GM12878 (cell line): ENCODE measurements at regions not wholly inside any gene's neighbourhood (a gene's known extent, or its start where the extent isn't known, plus 50 kb on each side); places are given as distances from the start of the nearest gene placed in this dataset.

Source experiments
- ATAC-seq: fragments of 200-7000 bp; cut with Tn5 transposase; 3 replicates; pipeline ENCODE4 v1.9.1; 2020; ENCODE audit warnings: mild to moderate bottlenecking, moderate library complexity
- BruUV-seq: library from RNA; stranded (reverse); fragments of 400-500 nt; replicated peaks from 2 replicates; lab custom pipeline; 2021; lab: Mats Ljungman, UMichigan
- CTCF ChIA-PET: fragments of 300-600 bp; sonication (Branson Sonifier 250); formaldehyde crosslinking; extraction: SDS; loops from one replicate; lab custom pipeline; 2021; ENCODE audit warnings: inconsistent platforms; lab: Yijun Ruan, JAX
- POLR2A ChIA-PET: fragments of 350-600 bp; formaldehyde crosslinking; extraction: SDS; loops from one replicate; lab custom pipeline; 2021; ENCODE audit warnings: inconsistent platforms; lab: Charles Lee
- RAD21 ChIA-PET: fragments of 300-600 bp; sonication (Branson Sonifier 250); formaldehyde crosslinking; loops from one replicate; lab custom pipeline; 2023; ENCODE audit warnings: antibody characterized with exemption; ENCODE audit not compliant: unreplicated experiment; lab: Charles Lee
- SMC1A ChIA-PET: fragments of 300-600 bp; sonication (Branson Sonifier 250); formaldehyde crosslinking; loops from one replicate; lab custom pipeline; 2023; ENCODE audit not compliant: unreplicated experiment, uncharacterized antibody; lab: Charles Lee
- DNase-seq: peaks from one replicate; pipeline ENCODE4 v3.0.0-alpha.2; 2011; ENCODE audit warnings: low read depth, low spot score
- FAIRE-seq: peaks from 3 replicates; lab custom pipeline; 2011; peaks lifted over from hg19 to GRCh38; lab: Jason Lieb, UNC
- H2AFZ ChIP-seq: 2 replicates; pipeline ENCODE4 v1.6.0; 2011; ENCODE audit warnings: low read depth, low read length, control low read depth; ENCODE audit not compliant: control insufficient read depth
- H3K27ac ChIP-seq: 2 replicates; pipeline ENCODE4 v1.5.1; 2011; ENCODE audit warnings: control low read depth; ENCODE audit not compliant: control insufficient read depth, insufficient read depth
- H3K27me3 ChIP-seq, 2 experiments: replicated peaks in 1 of 2; 2 replicates each; pipeline versions ENCODE4 v1.6.0 to v1.6.1; 2011; ENCODE audit warnings: low read length in 1 of 2; ENCODE audit not compliant: control insufficient read depth in 2 of 2, insufficient read depth in 2 of 2
- H3K36me3 ChIP-seq, 2 experiments: 2 replicates each; pipeline ENCODE4 v1.5.1; 2011; ENCODE audit warnings: low read length in 1 of 2; ENCODE audit not compliant: control insufficient read depth in 2 of 2, insufficient read depth in 2 of 2
- H3K4me1 ChIP-seq: 2 replicates; pipeline ENCODE4 v1.6.1; 2011; ENCODE audit warnings: mild to moderate bottlenecking, low read length, moderate library complexity, mixed read lengths; ENCODE audit not compliant: control insufficient read depth, insufficient read depth
- H3K4me2 ChIP-seq: 2 replicates; pipeline ENCODE4 v1.6.0; 2011; ENCODE audit warnings: control low read depth; ENCODE audit not compliant: control insufficient read depth, insufficient read depth
- H3K4me3 ChIP-seq: fragments of 200-600 bp; sonication (generic); 2 replicates; pipeline ENCODE4 v1.5.1; 2016
- H3K79me2 ChIP-seq: 2 replicates; pipeline ENCODE4 v1.6.0; 2011; ENCODE audit warnings: low read length; ENCODE audit not compliant: control insufficient read depth, insufficient read depth
- H3K9ac ChIP-seq: 2 replicates; pipeline ENCODE4 v1.8.0; 2011; ENCODE audit warnings: low read length, control low read depth, mixed read lengths; ENCODE audit not compliant: control insufficient read depth, insufficient read depth
- H3K9me3 ChIP-seq: replicated peaks from 3 replicates; pipeline ENCODE4 v1.5.1; 2011; ENCODE audit warnings: mild to moderate bottlenecking, low read length; ENCODE audit not compliant: control insufficient read depth, insufficient read depth
- H4K20me1 ChIP-seq: 2 replicates; pipeline ENCODE4 v1.6.0; 2011; ENCODE audit not compliant: control insufficient read depth, insufficient read depth
- ASH2L ChIP-seq: fragments of 300-600, 200-600 bp; sonication (generic); IDR thresholded peaks from 2 replicates; pipeline ENCODE4 v1.6.1; 2017; ENCODE audit warnings: low read depth, mild to moderate bottlenecking, borderline replicate concordance
- BHLHE40 ChIP-seq, 2 experiments: fragments of 450-650 bp in 1 of 2; IDR thresholded peaks; 2 replicates each; pipeline ENCODE4 v1.6.1; 2011 to 2017; ENCODE audit warnings: low read depth in 2 of 2, borderline replicate concordance in 1 of 2, improper control_type of control experiment in 1 of 2, low read length in 1 of 2, mild to moderate bottlenecking in 1 of 2
- CBFB ChIP-seq: IDR thresholded peaks from 2 replicates; pipeline ENCODE4 v1.6.1; 2016; ENCODE audit warnings: antibody characterized with exemption, low read depth
- CREB1 ChIP-seq: IDR thresholded peaks from 2 replicates; pipeline ENCODE4 v1.6.1; 2012; ENCODE audit warnings: low read depth, mild to moderate bottlenecking, inconsistent platforms
- IKZF1 ChIP-seq: fragments of 450-650 bp; conservative IDR thresholded peaks from 2 replicates; pipeline ENCODE4 v1.6.1; 2017; ENCODE audit warnings: antibody characterized with exemption, mild to moderate bottlenecking
- LARP7 ChIP-seq: fragments of 450-650 bp; IDR thresholded peaks from 2 replicates; pipeline ENCODE4 v1.6.1; 2017; ENCODE audit warnings: mild to moderate bottlenecking
- MTA2 ChIP-seq: fragments of 450-650 bp; IDR thresholded peaks from 2 replicates; pipeline ENCODE4 v1.6.1; 2016; ENCODE audit warnings: low read depth, mild to moderate bottlenecking, moderate library complexity
- MXI1 ChIP-seq: fragments of 150-350 bp; IDR thresholded peaks from 2 replicates; pipeline ENCODE4 v1.6.1; 2011; ENCODE audit warnings: low read depth, mild to moderate bottlenecking, inconsistent platforms, low read length, improper control_type of control experiment
- PAX8 ChIP-seq: fragments of 450-650 bp; IDR thresholded peaks from 2 replicates; pipeline ENCODE4 v1.6.1; 2017; ENCODE audit warnings: mild to moderate bottlenecking, moderate library complexity
- PKNOX1 ChIP-seq: fragments of 450-650 bp; IDR thresholded peaks from 2 replicates; pipeline ENCODE4 v1.6.1; 2016; ENCODE audit warnings: mild to moderate bottlenecking
- RELA ChIP-seq: fragments of 450-650 bp; IDR thresholded peaks from 2 replicates; pipeline ENCODE4 v1.8.0; 2014; ENCODE audit warnings: borderline replicate concordance; ENCODE audit not compliant: partially characterized antibody
- SREBF2 ChIP-seq: IDR thresholded peaks from 2 replicates; pipeline ENCODE4 v1.6.1; 2012; ENCODE audit warnings: mild to moderate bottlenecking, low read length
- SUPT20H ChIP-seq: IDR thresholded peaks from 2 replicates; pipeline ENCODE4 v1.6.1; 2011; ENCODE audit warnings: low read depth, mild to moderate bottlenecking, low read length, moderate library complexity, borderline replicate concordance; ENCODE audit not compliant: control insufficient read depth
- TCF7 ChIP-seq: IDR thresholded peaks from 2 replicates; pipeline ENCODE4 v1.6.1; 2014; ENCODE audit warnings: antibody characterized with exemption, borderline replicate concordance
- WRNIP1 ChIP-seq: IDR thresholded peaks from 2 replicates; pipeline ENCODE4 v1.6.1; 2011; ENCODE audit warnings: low read depth, low read length, improper control_type of control experiment, borderline replicate concordance
- ZSCAN29 ChIP-seq: fragments of 450-650 bp; IDR thresholded peaks from 2 replicates; pipeline ENCODE4 v1.6.1; 2017; ENCODE audit warnings: mild to moderate bottlenecking, moderate library complexity
- WGBS: methylation state at CpG from one replicate; pipeline ENCODE4 v1.1.6; 2016; ENCODE audit warnings: low lambda C conversion rate; ENCODE audit not compliant: insufficient replicate concordance, insufficient coverage; ENCODE audit errors: missing lambda C conversion rate; 5-methylcytosine and 5-hydroxymethylcytosine counted together
- in situ Hi-C: fragments of 300-500 bp; cut with MboI; formaldehyde crosslinking; loops from 9 replicates; pipeline ENCODE4 v1.14.3; 2018; ENCODE audit warnings: mixed read lengths
- intact Hi-C: fragments of 100-400 bp; cut with micrococcal nuclease; formaldehyde crosslinking; loops from one replicate; pipeline ENCODE4 v1.14.2; 2022; ENCODE audit not compliant: unreplicated experiment
- TF ChIP-seq, protein P1 (sequence below): IDR thresholded peaks from 2 replicates; pipeline ENCODE4 v1.6.1; 2012; ENCODE audit warnings: low read depth, low read length, improper control_type of control experiment

DNA sequence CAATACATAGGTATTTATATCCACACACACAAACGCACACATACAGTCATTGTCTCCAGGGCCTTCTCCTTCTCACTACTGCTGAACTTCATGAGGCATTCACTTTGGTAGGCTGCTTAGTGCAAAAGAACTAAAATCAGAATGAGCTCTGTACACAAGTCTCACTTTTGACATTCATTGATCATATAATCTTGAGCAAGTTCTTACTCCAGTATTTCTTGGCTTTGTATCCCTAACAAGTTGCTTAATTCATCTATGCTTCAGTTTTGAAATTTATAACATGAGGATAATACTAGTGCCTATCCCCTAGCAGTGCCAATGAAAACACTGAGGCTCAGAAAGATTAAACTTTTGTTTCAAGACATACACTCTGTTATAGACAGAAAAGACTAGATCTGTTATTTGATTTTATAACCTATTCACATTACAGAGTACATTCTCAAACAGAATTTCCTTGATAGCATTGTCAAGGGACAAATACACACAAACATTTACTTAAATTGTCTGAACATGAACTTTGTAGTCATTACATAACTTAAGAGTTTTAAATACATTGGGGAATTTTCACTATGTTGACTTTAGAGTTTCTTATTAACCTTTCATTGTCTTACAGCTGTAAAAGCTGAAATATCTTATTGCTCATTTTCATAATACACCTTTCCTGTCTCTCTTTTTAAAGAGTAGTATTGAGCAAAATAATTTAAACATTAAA, 55.0 kb upstream of the SI start:
- ATAC-seq = no peak
- RAD21 ChIA-PET = no interaction called here
- Histone ChIP-seq H3K27me3 (no peaks in the 10 kb centered on the region), H3K27ac (no peak overlapping the region), H3K4me1 (no peaks in the 10 kb centered on the region), H2AFZ (no peak overlapping the region), H4K20me1 (no peaks in the 10 kb centered on the region), H3K9ac (no peak overlapping the region), H3K4me3 (no peak overlapping the region), H3K4me2 (no peak overlapping the region), H3K79me2 (no peaks in the 10 kb centered on the region), H3K36me3 (no peaks in the 10 kb centered on the region), H3K9me3 (no peaks in the 10 kb centered on the region)
- intact Hi-C loops (no loop called here), in situ Hi-C loops (no loop called here)
- DNase-seq = no peak
- TF ChIP-seq PAX8 (no peak), MTA2 (no peak), CREB1 (no peak), SUPT20H (no peak), SREBF2 (no peak), ZSCAN29 (no peak), TCF7 (no peak), RELA (no peak), WRNIP1 (no peak), BHLHE40 (IDR thresholded peaks at IDR 0.05; ENCODE audit: borderline replicate concordance in 1 of 2, low read depth in 2 of 2, low read length in 1 of 2) (no peak), LARP7 (no peak), IKZF1 (no peak), CBFB (no peak), ASH2L (no peak), MXI1 (no peak), PKNOX1 (no peak)
- TF ChIP-seq, protein P1, sequence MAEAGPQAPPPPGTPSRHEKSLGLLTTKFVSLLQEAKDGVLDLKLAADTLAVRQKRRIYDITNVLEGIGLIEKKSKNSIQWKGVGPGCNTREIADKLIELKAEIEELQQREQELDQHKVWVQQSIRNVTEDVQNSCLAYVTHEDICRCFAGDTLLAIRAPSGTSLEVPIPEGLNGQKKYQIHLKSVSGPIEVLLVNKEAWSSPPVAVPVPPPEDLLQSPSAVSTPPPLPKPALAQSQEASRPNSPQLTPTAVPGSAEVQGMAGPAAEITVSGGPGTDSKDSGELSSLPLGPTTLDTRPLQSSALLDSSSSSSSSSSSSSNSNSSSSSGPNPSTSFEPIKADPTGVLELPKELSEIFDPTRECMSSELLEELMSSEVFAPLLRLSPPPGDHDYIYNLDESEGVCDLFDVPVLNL = no peak
- SMC1A ChIA-PET = interaction anchor here (0.6 kb wide), 1 partner anchor 195 kb away, joined by 3 read pairs; no protein-coding TSS in a partner anchor
- no peak for FAIRE-seq
- no TSS peak for BruUV-seq
- POLR2A ChIA-PET = no interaction called here
- CTCF ChIA-PET = no interaction called here
- WGBS = 100% methylated on average over 1 of the region's 1 CpG
